ENCODE measurements at regions not wholly inside any gene's neighbourhood (a gene's known extent, or its start where the extent isn't known, plus 50 kb on each side); places are given as distances from the start of the nearest gene placed in this dataset.
"Not testable (repeated sequence)": the region's sequence is repeated elsewhere in the genome, so short reads cannot be mapped to it uniquely, and the experiment has no call there.

GRCh38 chr3:73144828-73145227, 83.4 kb downstream of the EBLN2 start:
- TF ChIP-seq POLR2A (IDR thresholded peaks at IDR 0.05) (no peak), POLR2AphosphoS5 (IDR thresholded peaks at IDR 0.05) (no peak), CTCF (IDR thresholded peaks at IDR 0.05) (no peak)
- DNase-seq (ENCODE audit: low spot score in 2 of 2): no peak
- no peak overlapping the region for H3K4me3 ChIP-seq
- no peaks in the 10 kb centered on the region for H3K27me3 ChIP-seq
- no peaks in the 10 kb centered on the region for H3K36me3 ChIP-seq
- H3K4me1 ChIP-seq: no peaks in the 10 kb centered on the region
- H3K27ac ChIP-seq: no peak overlapping the region
- no peaks in the 10 kb centered on the region for H3K9me3 ChIP-seq
- intact Hi-C loops (cut with DNase I; ENCODE audit: low total_unique reads): no loop called here

GRCh38 chr3:73147479-73147878, 86.0 kb downstream of the EBLN2 start:
- H3K27me3 ChIP-seq; H3K4me1 ChIP-seq; H3K27ac ChIP-seq; H3K9me3 ChIP-seq; H3K4me3 ChIP-seq; DNase-seq (ENCODE audit: low spot score in 2 of 2); intact Hi-C loops (cut with DNase I; ENCODE audit: low total_unique reads); H3K36me3 ChIP-seq: not testable (repeated sequence)

GRCh38 chr3:73148206-73148605, 86.7 kb downstream of the EBLN2 start:
- H3K27ac ChIP-seq: no peak overlapping the region
- intact Hi-C loops (cut with DNase I; ENCODE audit: low total_unique reads): no loop called here
- TF ChIP-seq POLR2AphosphoS5 (IDR thresholded peaks at IDR 0.05): no peak
- TF ChIP-seq POLR2A (IDR thresholded peaks at IDR 0.05): no peak
- no peak for TF ChIP-seq CTCF (IDR thresholded peaks at IDR 0.05)

GRCh38 chr3:73148682-73149081, 87.2 kb downstream of the EBLN2 start:
- Histone ChIP-seq H3K27ac (no peak overlapping the region), H3K36me3 (no peaks in the 10 kb centered on the region), H3K4me3 (no peak overlapping the region), H3K27me3 (no peaks in the 10 kb centered on the region), H3K9me3 (no peaks in the 10 kb centered on the region), H3K4me1 (no peaks in the 10 kb centered on the region)
- DNase-seq (ENCODE audit: low spot score in 2 of 2): no peak
- no peak for TF ChIP-seq CTCF (IDR thresholded peaks at IDR 0.05)
- TF ChIP-seq POLR2AphosphoS5 (IDR thresholded peaks at IDR 0.05): peak in 1 of 3 donors; percentile 88
- intact Hi-C loops (cut with DNase I; ENCODE audit: low total_unique reads): no loop called here

More at GRCh38 chr3:73148206-73148605, 86.7 kb downstream of the EBLN2 start:
- Histone ChIP-seq H3K9me3 (no peaks in the 10 kb centered on the region), H3K4me3 (no peak overlapping the region), H3K36me3 (no peaks in the 10 kb centered on the region), H3K4me1 (no peaks in the 10 kb centered on the region), H3K27me3 (no peaks in the 10 kb centered on the region)
- no peak for DNase-seq (ENCODE audit: low spot score in 2 of 2)

GRCh38 chr3:73150369-73151130, 89.1 kb downstream of the EBLN2 start:
- H3K27ac ChIP-seq: no peak overlapping the region
- TF ChIP-seq POLR2AphosphoS5 (IDR thresholded peaks at IDR 0.05) (no peak), CTCF (IDR thresholded peaks at IDR 0.05) (no peak), POLR2A (IDR thresholded peaks at IDR 0.05) (no peak)
- DNase-seq (ENCODE audit: low spot score in 2 of 2): no peak
- no peaks in the 10 kb centered on the region for H3K36me3 ChIP-seq
- no peaks in the 10 kb centered on the region for H3K27me3 ChIP-seq
- H3K4me3 ChIP-seq: no peak overlapping the region
- intact Hi-C loops (cut with DNase I; ENCODE audit: low total_unique reads): no loop called here
- H3K9me3 ChIP-seq: no peaks in the 10 kb centered on the region
- H3K4me1 ChIP-seq: no peaks in the 10 kb centered on the region

- not testable (repeated sequence) for H3K4me3 ChIP-seq
Measured at GRCh38 chr3:73152571-73152970, 91.1 kb downstream of the EBLN2 start.

GRCh38 chr3:73153057-73153456, 91.6 kb downstream of the EBLN2 start:
- H3K9me3 ChIP-seq; DNase-seq (ENCODE audit: low spot score in 2 of 2); H3K36me3 ChIP-seq; H3K27me3 ChIP-seq; H3K4me1 ChIP-seq; H3K4me3 ChIP-seq; H3K27ac ChIP-seq; intact Hi-C loops (cut with DNase I; ENCODE audit: low total_unique reads): not testable (repeated sequence)

More at GRCh38 chr3:73152571-73152970, 91.1 kb downstream of the EBLN2 start:
- H3K27ac ChIP-seq; H3K27me3 ChIP-seq; H3K9me3 ChIP-seq; intact Hi-C loops (cut with DNase I; ENCODE audit: low total_unique reads); DNase-seq (ENCODE audit: low spot score in 2 of 2); H3K36me3 ChIP-seq; H3K4me1 ChIP-seq: not testable (repeated sequence)

- H3K4me3 ChIP-seq; H3K4me1 ChIP-seq; H3K9me3 ChIP-seq; H3K36me3 ChIP-seq; intact Hi-C loops (cut with DNase I; ENCODE audit: low total_unique reads); H3K27ac ChIP-seq; DNase-seq (ENCODE audit: low spot score in 2 of 2); H3K27me3 ChIP-seq: not testable (repeated sequence)
Measured at GRCh38 chr3:73154261-73154660, 92.8 kb downstream of the EBLN2 start.

- H3K4me3 ChIP-seq; H3K27me3 ChIP-seq; intact Hi-C loops (cut with DNase I; ENCODE audit: low total_unique reads); H3K36me3 ChIP-seq; DNase-seq (ENCODE audit: low spot score in 2 of 2); H3K4me1 ChIP-seq; H3K27ac ChIP-seq; H3K9me3 ChIP-seq: not testable (repeated sequence)
Measured at GRCh38 chr3:73155441-73155840, 94.0 kb downstream of the EBLN2 start.

Measured in breast epithelium (tissue), 4 donors.